K562 (cell line): ENCODE measurements at regions not wholly inside any gene's neighbourhood (a gene's known extent, or its start where the extent isn't known, plus 50 kb on each side); places are given as distances from the start of the nearest gene placed in this dataset.

Source experiments
- ATAC-seq: fragments of 200-7000 bp; cut with Tn5 transposase; 3 replicates; pipeline ENCODE4 v1.9.1; 2020; ENCODE audit warnings: moderate library complexity
- BruUV-seq: library from RNA; stranded (reverse); fragments of 400-500 nt; replicated peaks from 2 replicates; lab custom pipeline; 2021; lab: Mats Ljungman, UMichigan
- CTCF ChIA-PET: fragments of 300-600 bp; formaldehyde crosslinking; extraction: SDS; loops from one replicate; lab custom pipeline; 2021; ENCODE audit warnings: low intra/inter-chr PET ratio; lab: Yijun Ruan, JAX
- POLR2A ChIA-PET: fragments of 300-600, 350-650 bp; sonication (Branson Sonifier 250); formaldehyde crosslinking; extraction: SDS; loops from one replicate; lab custom pipeline; 2021; ENCODE audit warnings: antibody characterized with exemption, inconsistent platforms; lab: Yijun Ruan, JAX
- DNase-seq, 4 experiments: peaks; one replicate each; pipeline versions ENCODE4 v3.0.0 to v3.0.0-alpha.2; 2011 to 2018; ENCODE audit warnings: low spot score in 3 of 4, mixed read lengths in 3 of 4; ENCODE audit errors: extremely low read depth in 1 of 4
- FAIRE-seq: peaks from 2 replicates; lab custom pipeline; 2011; peaks lifted over from hg19 to GRCh38; lab: Jason Lieb, UNC
- H2AFZ ChIP-seq: 2 replicates; pipeline ENCODE4 v1.6.0; 2011; ENCODE audit warnings: low read depth, low read length, control low read depth, inconsistent platforms
- H3K27ac ChIP-seq: fragments of 200-600 bp; 3 replicates; pipeline ENCODE4 v1.8.0; 2011; ENCODE audit warnings: low read depth, mild to moderate bottlenecking, control low read depth, inconsistent platforms, low read length, moderate library complexity, mixed read lengths; ENCODE audit errors: extremely low read depth
- H3K27me3 ChIP-seq, 2 experiments: fragments of 300-600 bp in 1 of 2; 2 replicates in 1 of 2; 3 replicates in 1 of 2; pipeline versions ENCODE4 v1.6.0 to v1.8.0; 2011; ENCODE audit warnings: inconsistent platforms in 2 of 2, low read length in 2 of 2, mild to moderate bottlenecking in 1 of 2, mixed read lengths in 1 of 2, moderate library complexity in 1 of 2; ENCODE audit not compliant: control insufficient read depth in 2 of 2, insufficient read depth in 2 of 2
- H3K36me3 ChIP-seq: fragments of 300-600 bp; 3 replicates; pipeline ENCODE4 v1.8.0; 2011; ENCODE audit warnings: mild to moderate bottlenecking, low read length, inconsistent platforms; ENCODE audit not compliant: control insufficient read depth, insufficient read depth
- H3K4me1 ChIP-seq, 2 experiments: fragments of 200-600 bp in 1 of 2; replicated peaks in 1 of 2; 2 replicates in 1 of 2; 3 replicates in 1 of 2; pipeline versions ENCODE4 v1.5.1 to v1.8.0; 2011; ENCODE audit warnings: inconsistent platforms in 2 of 2, low read length in 2 of 2, mild to moderate bottlenecking in 1 of 2, mixed read lengths in 1 of 2, moderate library complexity in 1 of 2; ENCODE audit not compliant: control insufficient read depth in 2 of 2, insufficient read depth in 2 of 2
- H3K4me2 ChIP-seq: 2 replicates; pipeline ENCODE4 v1.6.1; 2011; ENCODE audit warnings: low read length, control low read depth, inconsistent platforms, mixed read lengths; ENCODE audit not compliant: insufficient read depth
- H3K4me3 ChIP-seq: fragments of 200-600 bp; sonication (generic), shearing (Covaris generic); 2 replicates; pipeline ENCODE4 v1.5.1; 2016; ENCODE audit warnings: control low read depth, inconsistent platforms
- H3K79me2 ChIP-seq: fragments of 200-600 bp; 3 replicates; pipeline ENCODE4 v1.8.0; 2011; ENCODE audit warnings: low read length, inconsistent platforms; ENCODE audit not compliant: control insufficient read depth, insufficient read depth
- H3K9ac ChIP-seq, 2 experiments: 2 replicates each; pipeline versions ENCODE4 v1.6.0 to v1.6.1; 2011; ENCODE audit warnings: low read depth in 2 of 2, low read length in 2 of 2, control low read depth in 1 of 2, inconsistent platforms in 1 of 2, mild to moderate bottlenecking in 1 of 2, mixed read lengths in 1 of 2; ENCODE audit not compliant: insufficient read depth in 1 of 2
- H3K9me1 ChIP-seq: one replicate; pipeline ENCODE4 v1.6.0; 2011; ENCODE audit warnings: inconsistent platforms, mild to moderate bottlenecking, low read length, moderate library complexity; ENCODE audit not compliant: control insufficient read depth, insufficient read depth
- H3K9me3 ChIP-seq: replicated peaks from 2 replicates; pipeline ENCODE4 v1.5.1; 2011; ENCODE audit warnings: low read depth, low read length, inconsistent platforms; ENCODE audit not compliant: control insufficient read depth, insufficient read depth
- H4K20me1 ChIP-seq: replicated peaks from 2 replicates; pipeline ENCODE4 v1.6.1; 2011; ENCODE audit warnings: low read length, inconsistent platforms, mixed read lengths; ENCODE audit not compliant: control insufficient read depth, insufficient read depth
- ARNT ChIP-seq, 2 experiments: fragments of 450-650 bp; IDR thresholded peaks; 2 replicates each; pipeline ENCODE4 v1.6.1; 2016; ENCODE audit warnings: mild to moderate bottlenecking in 1 of 2
- CBX1 ChIP-seq: sonication (generic); IDR thresholded peaks from 2 replicates; pipeline ENCODE4 v1.6.1; 2016; ENCODE audit warnings: antibody characterized with exemption, low read depth, mild to moderate bottlenecking
- ELF1 ChIP-seq: fragments of 200-800 bp; sonication (Bioruptor generic); IDR thresholded peaks from 2 replicates; pipeline ENCODE4 v1.6.1; 2016; ENCODE audit warnings: missing genetic modification characterization, missing compliant biosample characterization
- LARP7 ChIP-seq: fragments of 450-650 bp; IDR thresholded peaks from 2 replicates; pipeline ENCODE4 v1.6.1; 2016
- TGIF2 ChIP-seq: sonication (generic); formaldehyde crosslinking; IDR thresholded peaks from 2 replicates; pipeline ENCODE4 v1.8.1; 2022; ENCODE audit warnings: mild to moderate bottlenecking, missing genetic modification reagents, moderate library complexity
- ZBTB33 ChIP-seq: sonication (generic); formaldehyde crosslinking; IDR thresholded peaks from 2 replicates; pipeline ENCODE4 v1.8.1; 2023; ENCODE audit warnings: mild to moderate bottlenecking, missing genetic modification reagents
- ZNF318 ChIP-seq, 2 experiments: fragments of 450-650 bp; IDR thresholded peaks; 2 replicates each; pipeline ENCODE4 v1.6.1; 2016; ENCODE audit warnings: mild to moderate bottlenecking in 2 of 2, borderline replicate concordance in 1 of 2, low read depth in 1 of 2, moderate library complexity in 1 of 2
- ZNF41 ChIP-seq: fragments of 250-450 bp; sonication (Bioruptor Pico); conservative IDR thresholded peaks from 2 replicates; pipeline ENCODE4 v1.4.0; 2020; ENCODE audit warnings: mild to moderate bottlenecking
- ZNF507 ChIP-seq: conservative IDR thresholded peaks from 2 replicates; pipeline ENCODE4 v1.6.1; 2017; ENCODE audit warnings: missing genetic modification characterization, missing compliant biosample characterization
- WGBS: fragments of 100-300 bp; shearing (Covaris generic); methylation state at CpG from one replicate; pipeline ENCODE4 v1.1.6; 2016; ENCODE audit warnings: low coverage, mixed read lengths; ENCODE audit not compliant: insufficient coverage; ENCODE audit errors: missing lambda C conversion rate; 5-methylcytosine and 5-hydroxymethylcytosine counted together
- in situ Hi-C: fragments of 300-500 bp; cut with MboI; formaldehyde crosslinking; loops from 4 replicates; pipeline ENCODE4 v1.15.0; 2018; ENCODE audit warnings: inconsistent platforms, mixed read lengths
- intact Hi-C: fragments of 100-400 bp; cut with micrococcal nuclease; formaldehyde crosslinking; loops from 2 replicates; pipeline ENCODE4 v1.14.2; 2022
- TF ChIP-seq, protein P1 (sequence below): sonication (generic); formaldehyde crosslinking; IDR thresholded peaks from 2 replicates; pipeline ENCODE4 v1.8.0; 2022; ENCODE audit warnings: missing genetic modification reagents, mild to moderate bottlenecking, moderate library complexity, borderline replicate concordance

GRCh38 chrX:55159551-55159950, 60.6 kb upstream of the PAGE5 start:
- no peak overlapping the region for H3K4me3 ChIP-seq
- intact Hi-C loops: no loop called here
- H2AFZ ChIP-seq: no peak overlapping the region
- H3K9me1 ChIP-seq: no peaks in the 10 kb centered on the region
- POLR2A ChIA-PET: no interaction called here
- ATAC-seq: no peak
- H3K27me3 ChIP-seq: no peaks in the 10 kb centered on the region
- no peak for FAIRE-seq
- no peak overlapping the region for H3K4me2 ChIP-seq
- 34% methylated on average over 3 of the region's 3 CpGs for WGBS
- no peaks in the 10 kb centered on the region for H3K36me3 ChIP-seq
- peaks cover 0 to 9% of the 10 kb centered on the region in 2 experiments; a peak in 3 of 5 replicates for H3K4me1 ChIP-seq
- no TSS peak for BruUV-seq
- in situ Hi-C loops: no loop called here
- no peak overlapping the region; a peak in 1 of 4 replicates for H3K9ac ChIP-seq
- CTCF ChIA-PET: no interaction called here
- peaks cover under 1% of the 10 kb centered on the region; the same call in 1 of the 2 replicates for H3K9me3 ChIP-seq
- H4K20me1 ChIP-seq: no peaks in the 10 kb centered on the region
- no peaks in the 10 kb centered on the region for H3K79me2 ChIP-seq
- DNase-seq: no peak
- no peak overlapping the region for H3K27ac ChIP-seq
- TF ChIP-seq, protein P1, sequence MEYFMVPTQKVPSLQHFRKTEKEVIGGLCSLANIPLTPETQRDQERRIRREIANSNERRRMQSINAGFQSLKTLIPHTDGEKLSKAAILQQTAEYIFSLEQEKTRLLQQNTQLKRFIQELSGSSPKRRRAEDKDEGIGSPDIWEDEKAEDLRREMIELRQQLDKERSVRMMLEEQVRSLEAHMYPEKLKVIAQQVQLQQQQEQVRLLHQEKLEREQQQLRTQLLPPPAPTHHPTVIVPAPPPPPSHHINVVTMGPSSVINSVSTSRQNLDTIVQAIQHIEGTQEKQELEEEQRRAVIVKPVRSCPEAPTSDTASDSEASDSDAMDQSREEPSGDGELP (CRISPR knock-in tag): no peak
- TF ChIP-seq ZBTB33 (CRISPR knock-in tag) (no peak), ZNF507 (tag) (no peak), ARNT (IDR thresholded peaks at IDR 0.05) (no peak), LARP7 (no peak), ELF1 (tag) (no peak), TGIF2 (no peak), CBX1 (no peak), ZNF318 (IDR thresholded peaks at IDR 0.05; ENCODE audit: borderline replicate concordance in 1 of 2, low read depth in 1 of 2) (no peak), ZNF41 (no peak)
